Lung (tissue), 11 donors: ENCODE measurements at regions not wholly inside any gene's neighbourhood (a gene's known extent, or its start where the extent isn't known, plus 50 kb on each side); places are given as distances from the start of the nearest gene placed in this dataset.
"Not testable (repeated sequence)": the region's sequence is repeated elsewhere in the genome, so short reads cannot be mapped to it uniquely, and the experiment has no call there.

Experiments used
- ATAC-seq: fragments of 200-7000 bp; cut with Tn5 transposase; one replicate; pipeline ENCODE4 v1.9.1; 2020; ENCODE audit warnings: moderate number of reproducible peaks; ENCODE audit not compliant: insufficient read depth, low FRiP score
- DNase-seq, 3 donors: peaks; one replicate each; pipeline ENCODE4 v3.0.0-alpha.2; 2013 to 2017
- H3K27ac ChIP-seq, 2 donors: one replicate each; pipeline ENCODE4 v1.5.1; 2013; ENCODE audit warnings: mild to moderate bottlenecking in 2 of 2, moderate library complexity in 2 of 2, control low read depth in 1 of 2, inconsistent platforms in 1 of 2, low read depth in 1 of 2, low read length in 1 of 2
- H3K27me3 ChIP-seq, 3 donors: one replicate each; pipeline ENCODE4 v1.5.1; 2013; ENCODE audit warnings: low read length in 2 of 3; ENCODE audit not compliant: control insufficient read depth in 3 of 3, insufficient read depth in 3 of 3
- H3K36me3 ChIP-seq, 4 donors: one replicate each; pipeline ENCODE4 v1.5.1; 2013; ENCODE audit warnings: low read length in 4 of 4, mild to moderate bottlenecking in 1 of 4, moderate library complexity in 1 of 4; ENCODE audit not compliant: control insufficient read depth in 4 of 4, insufficient read depth in 4 of 4
- H3K4me1 ChIP-seq, 5 donors: one replicate each; pipeline ENCODE4 v1.5.1; 2013; ENCODE audit warnings: low read length in 5 of 5, mild to moderate bottlenecking in 2 of 5, moderate library complexity in 1 of 5; ENCODE audit not compliant: control insufficient read depth in 5 of 5, insufficient read depth in 5 of 5
- H3K4me3 ChIP-seq: one replicate; pipeline ENCODE4 v1.5.1; 2013; ENCODE audit warnings: mild to moderate bottlenecking, control low read depth, moderate library complexity
- H3K9ac ChIP-seq, 2 donors: one replicate each; pipeline ENCODE4 v1.5.1; 2013; ENCODE audit warnings: low read length in 2 of 2, control low read depth in 1 of 2; ENCODE audit not compliant: insufficient read depth in 1 of 2
- H3K9me3 ChIP-seq, 4 donors: one replicate each; pipeline ENCODE4 v1.5.1; 2013; ENCODE audit warnings: low read length in 3 of 4, mild to moderate bottlenecking in 1 of 4, moderate library complexity in 1 of 4; ENCODE audit not compliant: control insufficient read depth in 4 of 4, insufficient read depth in 3 of 4
- CTCF ChIP-seq: IDR thresholded peaks from 2 replicates; pipeline ENCODE4 v1.5.1; 2012; ENCODE audit warnings: mild to moderate bottlenecking; ENCODE audit errors: control extremely low read depth, extremely low read depth
- WGBS, 2 donors: extraction: QIAGEN DNeasy Blood & Tissue Kit; methylation state at CpG; one replicate each; pipeline ENCODE4 v1.1.7; 2013; 5-methylcytosine and 5-hydroxymethylcytosine counted together
- donor health status: control.
- donor health status: control.
- donor health status: Bipolar disorder and iron deficiency.
- donor health status: healthy.
- donor health status: DM: yes; HTN: yes; CAD: no.

- DNase-seq = no peak
- Histone ChIP-seq H3K9ac (no peak overlapping the region), H3K4me1 (no peaks in the 10 kb centered on the region), H3K27ac (no peak overlapping the region), H3K9me3 (no peaks in the 10 kb centered on the region), H3K4me3 (no peak overlapping the region), H3K36me3 (no peaks in the 10 kb centered on the region), H3K27me3 (no peaks in the 10 kb centered on the region)
- no peak for ATAC-seq
- 86 to 93% methylated on average over 2 of the region's 2 CpGs for WGBS, 2 donors
- TF ChIP-seq CTCF = no peak
These were observed 296.1 kb upstream of the SYT1 start for GRCh38 chr12:78568321-78569020.

- no peaks in the 10 kb centered on the region for H3K4me1 ChIP-seq
- ATAC-seq = no peak
- H3K9me3 ChIP-seq = no peaks in the 10 kb centered on the region
- H3K4me3 ChIP-seq = no peak overlapping the region
- WGBS, 2 donors = 74 to 90% methylated on average over 5 of the region's 5 CpGs
- no peaks in the 10 kb centered on the region for H3K36me3 ChIP-seq
- no peak overlapping the region for H3K27ac ChIP-seq
- no peak for TF ChIP-seq CTCF
- no peaks in the 10 kb centered on the region for H3K27me3 ChIP-seq
- DNase-seq = peak in 2 of 3 donors; percentile 11 to 18
- H3K9ac ChIP-seq = no peak overlapping the region
These were observed 292.6 kb upstream of the SYT1 start for GRCh38 chr12:78571953-78572352.

- 94 to 95% methylated on average over 6 of the region's 6 CpGs for WGBS, 2 donors
- H3K27ac ChIP-seq, H3K9me3 ChIP-seq, H3K4me3 ChIP-seq, H3K4me1 ChIP-seq, H3K36me3 ChIP-seq, DNase-seq, H3K9ac ChIP-seq, H3K27me3 ChIP-seq, ATAC-seq: not testable (repeated sequence)
These were observed 289.4 kb upstream of the SYT1 start for GRCh38 chr12:78575208-78575607.

- DNase-seq (no peak), ATAC-seq (no peak)
- TF ChIP-seq CTCF = no peak
- WGBS, 2 donors = 80 to 82% methylated on average over 1 of the region's 1 CpG
- Histone ChIP-seq H3K27me3 (no peaks in the 10 kb centered on the region), H3K9me3 (peaks cover 0 to 2% (median 0%) of the 10 kb centered on the region in 4 donors), H3K36me3 (no peaks in the 10 kb centered on the region), H3K27ac (no peak overlapping the region), H3K4me1 (no peaks in the 10 kb centered on the region), H3K9ac (no peak overlapping the region), H3K4me3 (no peak overlapping the region)
These were observed 284.7 kb upstream of the SYT1 start for GRCh38 chr12:78579846-78580245.
